Parathyroid adenoma (tissue), 2 donors: ENCODE measurements at regions not wholly inside any gene's neighbourhood (a gene's known extent, or its start where the extent isn't known, plus 50 kb on each side); places are given as distances from the start of the nearest gene placed in this dataset.
A peak's percentile ranks its signal among the peaks of the same experiment; 100 is the strongest.

Source experiments
- H2AFZ ChIP-seq: fragments of 300-600 bp; sonication (generic); one replicate; pipeline ENCODE4 v1.7.0; 2017; ENCODE audit warnings: antibody characterized with exemption, mild to moderate bottlenecking
- H3K27ac ChIP-seq: fragments of 300-600 bp; sonication (generic); one replicate; pipeline ENCODE4 v1.7.0; 2017
- H3K27me3 ChIP-seq: fragments of 300-600 bp; sonication (generic); one replicate; pipeline ENCODE4 v1.7.0; 2017; ENCODE audit warnings: low read length; ENCODE audit not compliant: control insufficient read depth, insufficient read depth
- H3K36me3 ChIP-seq: fragments of 300-600 bp; sonication (generic); one replicate; pipeline ENCODE4 v1.7.0; 2017; ENCODE audit warnings: low read length; ENCODE audit not compliant: control insufficient read depth, insufficient read depth
- H3K4me1 ChIP-seq: fragments of 300-600 bp; sonication (generic); one replicate; pipeline ENCODE4 v1.7.0; 2017; ENCODE audit warnings: control low read depth
- H3K4me2 ChIP-seq: fragments of 300-600 bp; sonication (generic); one replicate; pipeline ENCODE4 v1.7.0; 2017; ENCODE audit warnings: low read length
- H3K4me3 ChIP-seq: fragments of 300-600 bp; sonication (generic); one replicate; pipeline ENCODE4 v1.7.0; 2017; ENCODE audit warnings: low read depth, low read length
- H3K79me2 ChIP-seq: fragments of 300-600 bp; sonication (generic); one replicate; pipeline ENCODE4 v1.7.0; 2017; ENCODE audit warnings: control low read depth
- H3K9ac ChIP-seq: fragments of 300-600 bp; sonication (generic); one replicate; pipeline ENCODE4 v1.7.0; 2017; ENCODE audit warnings: mild to moderate bottlenecking
- H3K9me3 ChIP-seq: fragments of 300-600 bp; sonication (generic); one replicate; pipeline ENCODE4 v1.7.0; 2017; ENCODE audit warnings: low read length; ENCODE audit not compliant: control insufficient read depth
- CTCF ChIP-seq: fragments of 300-600 bp; sonication (generic); IDR thresholded peaks from one replicate; pipeline ENCODE4 v1.7.0; 2017; ENCODE audit warnings: antibody characterized with exemption, mild to moderate bottlenecking
- donor health status: primary hyperparathyroidism.

- Histone ChIP-seq H3K4me1 (no peaks in the 10 kb centered on the region), H3K9ac (no peak overlapping the region), H3K79me2 (no peaks in the 10 kb centered on the region), H3K4me3 (no peak overlapping the region), H3K27ac (no peak overlapping the region), H3K27me3 (no peaks in the 10 kb centered on the region), H3K4me2 (no peak overlapping the region), H3K9me3 (no peaks in the 10 kb centered on the region), H2AFZ (no peak overlapping the region), H3K36me3 (no peaks in the 10 kb centered on the region)
- TF ChIP-seq CTCF, result no peak
These were observed 609.9 kb upstream of the ACO1 start for GRCh38 chr9:31774571-31774970.

- Histone ChIP-seq H3K27ac (no peak overlapping the region), H2AFZ (no peak overlapping the region), H3K27me3 (no peaks in the 10 kb centered on the region), H3K4me3 (no peak overlapping the region), H3K36me3 (no peaks in the 10 kb centered on the region), H3K4me1 (no peaks in the 10 kb centered on the region), H3K9ac (no peak overlapping the region), H3K79me2 (no peaks in the 10 kb centered on the region), H3K4me2 (no peak overlapping the region), H3K9me3 (no peaks in the 10 kb centered on the region)
- TF ChIP-seq CTCF, result no peak
These were observed 608.0 kb upstream of the ACO1 start for GRCh38 chr9:31776471-31776870.

- H3K27ac ChIP-seq, result no peak overlapping the region
- TF ChIP-seq CTCF, result no peak
- H3K27me3 ChIP-seq, result no peaks in the 10 kb centered on the region
- no peak overlapping the region for H3K4me2 ChIP-seq
- H3K9me3 ChIP-seq, result no peaks in the 10 kb centered on the region
- no peaks in the 10 kb centered on the region for H3K36me3 ChIP-seq
- H3K4me3 ChIP-seq, result no peak overlapping the region
- H3K79me2 ChIP-seq, result no peaks in the 10 kb centered on the region
- H3K9ac ChIP-seq, result no peak overlapping the region
- H3K4me1 ChIP-seq, result no peaks in the 10 kb centered on the region
- no peak overlapping the region for H2AFZ ChIP-seq
These were observed 601.0 kb upstream of the ACO1 start for GRCh38 chr9:31783491-31783890.

- Histone ChIP-seq H3K36me3 (no peaks in the 10 kb centered on the region), H3K9ac (no peak overlapping the region), H3K27ac (no peak overlapping the region), H3K79me2 (no peaks in the 10 kb centered on the region), H3K4me2 (no peak overlapping the region), H3K27me3 (no peaks in the 10 kb centered on the region), H2AFZ (no peak overlapping the region), H3K4me3 (no peak overlapping the region), H3K4me1 (no peaks in the 10 kb centered on the region), H3K9me3 (no peaks in the 10 kb centered on the region)
- TF ChIP-seq CTCF, result no peak
These were observed 593.7 kb upstream of the ACO1 start for GRCh38 chr9:31790720-31791119.

GRCh38 chr9:31799953-31800609 lies 584.4 kb upstream of the ACO1 start:
- TF ChIP-seq CTCF, result peak; percentile 6
- H3K79me2 ChIP-seq, result no peaks in the 10 kb centered on the region
- H3K36me3 ChIP-seq, result no peaks in the 10 kb centered on the region
- H3K9me3 ChIP-seq, result no peaks in the 10 kb centered on the region
- H3K9ac ChIP-seq, result no peak overlapping the region
- H3K4me2 ChIP-seq, result no peak overlapping the region
- no peak overlapping the region for H3K27ac ChIP-seq
- H3K4me3 ChIP-seq, result no peak overlapping the region
- no peaks in the 10 kb centered on the region for H3K4me1 ChIP-seq
- no peaks in the 10 kb centered on the region for H3K27me3 ChIP-seq
- H2AFZ ChIP-seq, result no peak overlapping the region
